SK-N-SH treated with all-trans-retinoic acid at 6 μM for 48 hours (cell line): ENCODE measurements at regions not wholly inside any gene's neighbourhood (a gene's known extent, or its start where the extent isn't known, plus 50 kb on each side); places are given as distances from the start of the nearest gene placed in this dataset.

ENCODE experiments used
- ATAC-seq: fragments of 200-7000 bp; cut with Tn5 transposase; 3 replicates; pipeline ENCODE4 v1.9.1; 2020; ENCODE audit warnings: mild to moderate bottlenecking, moderate library complexity
- ARNTL ChIP-seq: fragments of 450-650 bp; formaldehyde crosslinking; IDR thresholded peaks from 2 replicates; pipeline ENCODE4 v1.5.0; 2020; ENCODE audit warnings: low read depth, mild to moderate bottlenecking, moderate library complexity, borderline replicate concordance
- BACH2 ChIP-seq: fragments of 250-450 bp; sonication (Bioruptor Pico); IDR thresholded peaks from 2 replicates; pipeline ENCODE4 v1.9.0; 2021; ENCODE audit warnings: mild to moderate bottlenecking, borderline replicate concordance
- CSRNP3 ChIP-seq: fragments of 250-450 bp; sonication (Bioruptor Pico); IDR thresholded peaks from 2 replicates; pipeline ENCODE4 v1.5.1; 2021; ENCODE audit warnings: mild to moderate bottlenecking, moderate library complexity
- ESRRG ChIP-seq: fragments of 250-450 bp; sonication (Bioruptor Pico); IDR thresholded peaks from 2 replicates; pipeline ENCODE4 v1.6.1; 2021; ENCODE audit warnings: mild to moderate bottlenecking
- GLIS3 ChIP-seq: fragments of 250-450 bp; sonication (Bioruptor Pico); IDR thresholded peaks from 2 replicates; pipeline ENCODE4 v1.5.0; 2020; ENCODE audit warnings: mild to moderate bottlenecking, moderate library complexity
- ISL1 ChIP-seq: fragments of 250-450 bp; sonication (Bioruptor Pico); IDR thresholded peaks from 2 replicates; pipeline ENCODE4 v2.1.2; 2022; ENCODE audit warnings: mild to moderate bottlenecking, moderate library complexity
- OSR1 ChIP-seq: fragments of 250-450 bp; sonication (Bioruptor Pico); IDR thresholded peaks from 2 replicates; pipeline ENCODE4 v1.8.0; 2022; ENCODE audit warnings: moderate library complexity, mild to moderate bottlenecking, inconsistent platforms
- POU6F1 ChIP-seq: fragments of 250-450 bp; sonication (Bioruptor Pico); IDR thresholded peaks from 2 replicates; pipeline ENCODE4 v1.8.0; 2021; ENCODE audit warnings: low read depth, mild to moderate bottlenecking, moderate library complexity, borderline replicate concordance
- RARB ChIP-seq: fragments of 250-450 bp; sonication (Bioruptor Pico); IDR thresholded peaks from 2 replicates; pipeline ENCODE4 v1.8.0; 2021; ENCODE audit warnings: mild to moderate bottlenecking, moderate library complexity
- SNAI2 ChIP-seq: fragments of 250-450 bp; sonication (Bioruptor Pico); IDR thresholded peaks from 2 replicates; pipeline ENCODE4 v1.5.0; 2020; ENCODE audit warnings: mild to moderate bottlenecking, moderate library complexity
- TOX ChIP-seq: fragments of 250-450 bp; sonication (Bioruptor Pico); IDR thresholded peaks from 2 replicates; pipeline ENCODE4 v1.8.0; 2021; ENCODE audit warnings: mild to moderate bottlenecking, moderate library complexity, borderline replicate concordance
- ZC3H10 ChIP-seq: fragments of 250-450 bp; sonication (Bioruptor Pico); IDR thresholded peaks from 2 replicates; pipeline ENCODE4 v1.5.1; 2021; ENCODE audit warnings: mild to moderate bottlenecking, moderate library complexity
- ZFP3 ChIP-seq: fragments of 250-450 bp; sonication (Bioruptor Pico); IDR thresholded peaks from 2 replicates; pipeline ENCODE4 v1.5.0; 2020; ENCODE audit warnings: mild to moderate bottlenecking, moderate library complexity
- ZFP30 ChIP-seq: fragments of 450-650 bp; formaldehyde crosslinking; IDR thresholded peaks from 2 replicates; pipeline ENCODE4 v1.5.0; 2022; ENCODE audit warnings: mild to moderate bottlenecking, moderate library complexity
- ZNF565 ChIP-seq: fragments of 450-650 bp; formaldehyde crosslinking; conservative IDR thresholded peaks from 2 replicates; pipeline ENCODE4 v1.5.0; 2020; ENCODE audit warnings: low read depth, mild to moderate bottlenecking, moderate library complexity
- ZNF70 ChIP-seq: fragments of 450-650 bp; formaldehyde crosslinking; IDR thresholded peaks from 2 replicates; pipeline ENCODE4 v1.5.0; 2020; ENCODE audit warnings: mild to moderate bottlenecking, moderate library complexity
- ZNF8 ChIP-seq: fragments of 450-650 bp; formaldehyde crosslinking; IDR thresholded peaks from 2 replicates; pipeline ENCODE4 v1.5.0; 2020; ENCODE audit warnings: mild to moderate bottlenecking, moderate library complexity
- TF ChIP-seq, protein P1 (sequence below): fragments of 250-450 bp; sonication (Bioruptor Pico); IDR thresholded peaks from 2 replicates; pipeline ENCODE4 v1.5.1; 2020; ENCODE audit warnings: low read depth, mild to moderate bottlenecking, moderate library complexity
- TF ChIP-seq, protein P2 (sequence below): fragments of 250-450 bp; sonication (Bioruptor Pico); IDR thresholded peaks from 2 replicates; pipeline ENCODE4 v1.8.0; 2020; ENCODE audit warnings: mild to moderate bottlenecking, moderate library complexity, borderline replicate concordance
- TF ChIP-seq, protein P3 (sequence below): fragments of 250-450 bp; sonication (Bioruptor Pico); IDR thresholded peaks from 2 replicates; pipeline ENCODE4 v1.5.0; 2020; ENCODE audit warnings: mild to moderate bottlenecking, moderate library complexity

GRCh38 chr4:181004056-181004455, 1239.1 kb upstream of the TENM3 start:
- ATAC-seq = no peak

GRCh38 chr4:181006499-181007260, 1236.5 kb upstream of the TENM3 start:
- no peak for ATAC-seq
- TF ChIP-seq ARNTL (no peak), RARB (CRISPR knock-in tag) (no peak), TOX (no peak), BACH2 (no peak), ZFP3 (CRISPR knock-in tag) (no peak), POU6F1 (no peak), CSRNP3 (CRISPR knock-in tag) (no peak), ZNF565 (no peak), ZC3H10 (CRISPR knock-in tag) (no peak), OSR1 (CRISPR knock-in tag) (no peak), GLIS3 (CRISPR knock-in tag) (no peak), ESRRG (no peak), ISL1 (CRISPR knock-in tag) (no peak), ZNF70 (CRISPR knock-in tag) (no peak)
- TF ChIP-seq, protein P1, sequence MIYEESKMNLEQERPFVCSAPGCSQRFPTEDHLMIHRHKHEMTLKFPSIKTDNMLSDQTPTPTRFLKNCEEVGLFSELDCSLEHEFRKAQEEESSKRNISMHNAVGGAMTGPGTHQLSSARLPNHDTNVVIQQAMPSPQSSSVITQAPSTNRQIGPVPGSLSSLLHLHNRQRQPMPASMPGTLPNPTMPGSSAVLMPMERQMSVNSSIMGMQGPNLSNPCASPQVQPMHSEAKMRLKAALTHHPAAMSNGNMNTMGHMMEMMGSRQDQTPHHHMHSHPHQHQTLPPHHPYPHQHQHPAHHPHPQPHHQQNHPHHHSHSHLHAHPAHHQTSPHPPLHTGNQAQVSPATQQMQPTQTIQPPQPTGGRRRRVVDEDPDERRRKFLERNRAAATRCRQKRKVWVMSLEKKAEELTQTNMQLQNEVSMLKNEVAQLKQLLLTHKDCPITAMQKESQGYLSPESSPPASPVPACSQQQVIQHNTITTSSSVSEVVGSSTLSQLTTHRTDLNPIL (CRISPR knock-in tag) = no peak
- TF ChIP-seq, protein P2, sequence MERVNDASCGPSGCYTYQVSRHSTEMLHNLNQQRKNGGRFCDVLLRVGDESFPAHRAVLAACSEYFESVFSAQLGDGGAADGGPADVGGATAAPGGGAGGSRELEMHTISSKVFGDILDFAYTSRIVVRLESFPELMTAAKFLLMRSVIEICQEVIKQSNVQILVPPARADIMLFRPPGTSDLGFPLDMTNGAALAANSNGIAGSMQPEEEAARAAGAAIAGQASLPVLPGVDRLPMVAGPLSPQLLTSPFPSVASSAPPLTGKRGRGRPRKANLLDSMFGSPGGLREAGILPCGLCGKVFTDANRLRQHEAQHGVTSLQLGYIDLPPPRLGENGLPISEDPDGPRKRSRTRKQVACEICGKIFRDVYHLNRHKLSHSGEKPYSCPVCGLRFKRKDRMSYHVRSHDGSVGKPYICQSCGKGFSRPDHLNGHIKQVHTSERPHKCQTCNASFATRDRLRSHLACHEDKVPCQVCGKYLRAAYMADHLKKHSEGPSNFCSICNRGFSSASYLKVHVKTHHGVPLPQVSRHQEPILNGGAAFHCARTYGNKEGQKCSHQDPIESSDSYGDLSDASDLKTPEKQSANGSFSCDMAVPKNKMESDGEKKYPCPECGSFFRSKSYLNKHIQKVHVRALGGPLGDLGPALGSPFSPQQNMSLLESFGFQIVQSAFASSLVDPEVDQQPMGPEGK (CRISPR knock-in tag) = no peak
- TF ChIP-seq, protein P3, sequence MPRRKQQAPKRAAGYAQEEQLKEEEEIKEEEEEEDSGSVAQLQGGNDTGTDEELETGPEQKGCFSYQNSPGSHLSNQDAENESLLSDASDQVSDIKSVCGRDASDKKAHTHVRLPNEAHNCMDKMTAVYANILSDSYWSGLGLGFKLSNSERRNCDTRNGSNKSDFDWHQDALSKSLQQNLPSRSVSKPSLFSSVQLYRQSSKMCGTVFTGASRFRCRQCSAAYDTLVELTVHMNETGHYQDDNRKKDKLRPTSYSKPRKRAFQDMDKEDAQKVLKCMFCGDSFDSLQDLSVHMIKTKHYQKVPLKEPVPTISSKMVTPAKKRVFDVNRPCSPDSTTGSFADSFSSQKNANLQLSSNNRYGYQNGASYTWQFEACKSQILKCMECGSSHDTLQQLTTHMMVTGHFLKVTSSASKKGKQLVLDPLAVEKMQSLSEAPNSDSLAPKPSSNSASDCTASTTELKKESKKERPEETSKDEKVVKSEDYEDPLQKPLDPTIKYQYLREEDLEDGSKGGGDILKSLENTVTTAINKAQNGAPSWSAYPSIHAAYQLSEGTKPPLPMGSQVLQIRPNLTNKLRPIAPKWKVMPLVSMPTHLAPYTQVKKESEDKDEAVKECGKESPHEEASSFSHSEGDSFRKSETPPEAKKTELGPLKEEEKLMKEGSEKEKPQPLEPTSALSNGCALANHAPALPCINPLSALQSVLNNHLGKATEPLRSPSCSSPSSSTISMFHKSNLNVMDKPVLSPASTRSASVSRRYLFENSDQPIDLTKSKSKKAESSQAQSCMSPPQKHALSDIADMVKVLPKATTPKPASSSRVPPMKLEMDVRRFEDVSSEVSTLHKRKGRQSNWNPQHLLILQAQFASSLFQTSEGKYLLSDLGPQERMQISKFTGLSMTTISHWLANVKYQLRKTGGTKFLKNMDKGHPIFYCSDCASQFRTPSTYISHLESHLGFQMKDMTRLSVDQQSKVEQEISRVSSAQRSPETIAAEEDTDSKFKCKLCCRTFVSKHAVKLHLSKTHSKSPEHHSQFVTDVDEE (CRISPR knock-in tag) = no peak

More at GRCh38 chr4:181004056-181004455, 1239.1 kb upstream of the TENM3 start:
- TF ChIP-seq ZFP30 (CRISPR knock-in tag) = no peak
- TF ChIP-seq SNAI2 (CRISPR knock-in tag) = no peak

DNA sequence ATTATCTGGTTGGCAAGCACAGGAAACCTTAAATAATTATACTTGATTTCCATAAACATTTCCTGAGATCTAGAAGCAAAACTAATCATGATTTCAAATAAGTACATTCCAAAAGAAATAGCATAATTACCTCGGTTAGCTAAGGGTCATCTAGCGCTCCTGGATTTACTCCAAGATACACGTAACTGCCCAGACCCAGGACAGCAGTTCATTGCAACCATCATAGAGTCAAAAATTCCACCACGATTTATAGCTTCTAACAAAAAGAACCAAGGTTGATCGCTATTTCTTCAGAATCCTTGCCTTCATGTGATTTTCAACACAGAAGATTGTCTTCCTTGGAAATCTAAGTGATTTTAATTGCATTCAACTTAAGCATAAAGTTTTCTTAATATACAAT, 1235.5 kb upstream of the TENM3 start:
- ATAC-seq = no peak
- TF ChIP-seq ZNF8 (CRISPR knock-in tag) (no peak), ZFP30 (CRISPR knock-in tag) (no peak), CSRNP3 (CRISPR knock-in tag) (no peak), ISL1 (CRISPR knock-in tag) (peak; percentile 38; the same call in 1 of the 2 replicates)
- TF ChIP-seq, protein P3 (CRISPR knock-in tag) = no peak
